HEK293T (cell line): ENCODE measurements at regions not wholly inside any gene's neighbourhood (a gene's known extent, or its start where the extent isn't known, plus 50 kb on each side); places are given as distances from the start of the nearest gene placed in this dataset.

Source experiments
- CTCF ChIA-PET: fragments of 350-600 bp; formaldehyde crosslinking; extraction: SDS; loops from one replicate; lab custom pipeline; 2021; ENCODE audit warnings: antibody characterized with exemption, inconsistent platforms; lab: Yijun Ruan, JAX
- POLR2A ChIA-PET: fragments of 350-600 bp; formaldehyde crosslinking; extraction: SDS; loops from one replicate; lab custom pipeline; 2020; ENCODE audit warnings: antibody characterized with exemption, inconsistent platforms; lab: Yijun Ruan, JAX
- DNase-seq: peaks from one replicate; pipeline ENCODE4 v3.0.0; 2012; ENCODE audit warnings: mixed read lengths; ENCODE audit errors: extremely low spot score
- ARNT ChIP-seq: fragments of 450-650 bp; IDR thresholded peaks from 2 replicates; pipeline ENCODE4 v1.6.1; 2017; ENCODE audit warnings: mild to moderate bottlenecking
- BHLHE40 ChIP-seq: fragments of 450-650 bp; IDR thresholded peaks from 2 replicates; pipeline ENCODE4 v1.6.1; 2016; ENCODE audit warnings: mild to moderate bottlenecking, moderate library complexity, borderline replicate concordance
- CTBP1 ChIP-seq: fragments of 450-650 bp; IDR thresholded peaks from 2 replicates; pipeline ENCODE4 v1.6.1; 2016; ENCODE audit warnings: borderline replicate concordance
- ELF4 ChIP-seq: fragments of 450-650 bp; IDR thresholded peaks from 2 replicates; pipeline ENCODE4 v1.6.1; 2017; ENCODE audit warnings: antibody characterized with exemption
- FOXA1 ChIP-seq: fragments of 450-650 bp; IDR thresholded peaks from 2 replicates; pipeline ENCODE4 v1.6.1; 2016; ENCODE audit warnings: mild to moderate bottlenecking
- FOXK2 ChIP-seq: fragments of 450-650 bp; IDR thresholded peaks from 2 replicates; pipeline ENCODE4 v1.6.1; 2016; ENCODE audit warnings: mild to moderate bottlenecking
- FOXM1 ChIP-seq: fragments of 450-650 bp; IDR thresholded peaks from 2 replicates; pipeline ENCODE4 v1.6.1; 2017; ENCODE audit warnings: mild to moderate bottlenecking, borderline replicate concordance
- HDGF ChIP-seq: fragments of 450-650 bp; IDR thresholded peaks from 2 replicates; pipeline ENCODE4 v1.6.1; 2017; ENCODE audit warnings: antibody characterized with exemption, borderline replicate concordance
- L3MBTL2 ChIP-seq: fragments of 450-650 bp; conservative IDR thresholded peaks from 2 replicates; pipeline ENCODE4 v1.6.1; 2016; ENCODE audit warnings: mild to moderate bottlenecking
- LEF1 ChIP-seq: fragments of 450-650 bp; IDR thresholded peaks from 2 replicates; pipeline ENCODE4 v1.6.1; 2017; ENCODE audit warnings: mild to moderate bottlenecking, borderline replicate concordance
- NFRKB ChIP-seq: fragments of 450-650 bp; IDR thresholded peaks from 2 replicates; pipeline ENCODE4 v1.6.1; 2016; ENCODE audit warnings: mild to moderate bottlenecking, moderate library complexity
- SP1 ChIP-seq: fragments of 450-650 bp; IDR thresholded peaks from 2 replicates; pipeline ENCODE4 v1.6.1; 2017
- SUZ12 ChIP-seq: fragments of 450-650 bp; IDR thresholded peaks from 2 replicates; pipeline ENCODE4 v1.6.1; 2016; ENCODE audit warnings: mild to moderate bottlenecking
- TARDBP ChIP-seq: fragments of 450-650 bp; IDR thresholded peaks from 2 replicates; pipeline ENCODE4 v1.6.1; 2016
- ZNF384 ChIP-seq: fragments of 450-650 bp; IDR thresholded peaks from 2 replicates; pipeline ENCODE4 v1.6.1; 2016
- TF ChIP-seq, protein P1 (sequence below): fragments of 450-650 bp; IDR thresholded peaks from 2 replicates; pipeline ENCODE4 v1.6.1; 2016

GRCh38 chr5:90184764-90185163 is 224.8 kb downstream of the CETN3 start:
- ChIA-PET CTCF (no interaction called here), POLR2A (no interaction called here)
- TF ChIP-seq, protein P1, sequence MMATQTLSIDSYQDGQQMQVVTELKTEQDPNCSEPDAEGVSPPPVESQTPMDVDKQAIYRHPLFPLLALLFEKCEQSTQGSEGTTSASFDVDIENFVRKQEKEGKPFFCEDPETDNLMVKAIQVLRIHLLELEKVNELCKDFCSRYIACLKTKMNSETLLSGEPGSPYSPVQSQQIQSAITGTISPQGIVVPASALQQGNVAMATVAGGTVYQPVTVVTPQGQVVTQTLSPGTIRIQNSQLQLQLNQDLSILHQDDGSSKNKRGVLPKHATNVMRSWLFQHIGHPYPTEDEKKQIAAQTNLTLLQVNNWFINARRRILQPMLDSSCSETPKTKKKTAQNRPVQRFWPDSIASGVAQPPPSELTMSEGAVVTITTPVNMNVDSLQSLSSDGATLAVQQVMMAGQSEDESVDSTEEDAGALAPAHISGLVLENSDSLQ, result no peak
- no peak for TF ChIP-seq ARNT
- TF ChIP-seq NFRKB, result no peak
- TF ChIP-seq LEF1, result no peak
- TF ChIP-seq TARDBP, result no peak
- no peak for TF ChIP-seq FOXA1
- TF ChIP-seq FOXM1, result no peak
- TF ChIP-seq ELF4, result no peak
- TF ChIP-seq SUZ12, result no peak
- no peak for TF ChIP-seq FOXK2
- no peak for TF ChIP-seq BHLHE40
- no peak for TF ChIP-seq SP1
- TF ChIP-seq HDGF, result no peak
- no peak for TF ChIP-seq L3MBTL2
- no peak for TF ChIP-seq ZNF384
- TF ChIP-seq CTBP1, result no peak
- DNase-seq, result no peak

DNA sequence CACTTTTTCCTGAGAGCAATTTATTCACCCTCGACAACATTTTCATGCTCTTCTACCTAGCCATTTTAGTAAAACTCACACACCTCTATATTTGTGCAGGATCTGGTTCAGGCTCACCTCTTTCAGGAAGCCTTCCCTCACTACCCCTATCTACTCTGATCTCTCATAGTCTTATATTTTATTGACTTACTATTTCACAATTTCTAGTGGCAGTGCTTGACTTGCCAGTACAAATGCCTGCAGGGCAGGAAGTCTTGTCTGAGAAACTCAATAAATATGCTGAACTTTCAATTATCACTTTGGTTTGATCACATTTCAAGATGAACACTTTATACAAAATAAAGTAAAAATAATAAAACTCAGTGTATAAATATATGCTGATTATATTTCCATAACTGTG is 226.8 kb downstream of the CETN3 start:
- ChIA-PET POLR2A (no interaction called here), CTCF (interaction anchor here (0.6 to 1.0 kb wide), 2 partner anchors 9 to 24 kb away, joined by 3 to 4 read pairs; no protein-coding TSS in a partner anchor)
- TF ChIP-seq SUZ12 (no peak), LEF1 (no peak), BHLHE40 (no peak), FOXM1 (no peak), CTBP1 (no peak), L3MBTL2 (no peak), ARNT (no peak), ZNF384 (no peak), TARDBP (no peak), SP1 (no peak), FOXK2 (no peak), HDGF (no peak), ELF4 (no peak), NFRKB (no peak), FOXA1 (no peak)
- TF ChIP-seq, protein P1, result no peak
- no peak for DNase-seq

DNA sequence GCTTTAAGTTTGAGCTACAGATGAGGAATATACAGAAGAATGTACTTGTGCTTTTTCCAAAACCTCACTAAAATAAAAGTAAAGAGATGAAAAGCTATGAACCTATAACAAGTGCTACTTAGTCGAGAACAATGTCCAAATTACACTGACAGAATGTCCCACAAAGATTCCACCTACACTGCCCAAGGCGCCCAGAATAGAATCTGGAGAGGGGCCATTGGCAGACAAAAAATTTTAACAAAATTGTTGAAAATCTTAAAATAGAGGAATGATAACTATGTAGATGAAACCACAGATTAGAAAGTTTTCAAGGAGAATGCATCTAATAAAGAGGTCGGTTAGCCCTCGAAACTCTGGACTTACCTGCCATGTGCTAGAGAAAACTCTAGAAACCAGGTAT is 235.3 kb downstream of the CETN3 start:
- no peak for DNase-seq
- ChIA-PET CTCF (no interaction called here), POLR2A (no interaction called here)
- no peak for TF ChIP-seq SP1
- TF ChIP-seq L3MBTL2, result no peak
- TF ChIP-seq FOXM1, result no peak
- TF ChIP-seq NFRKB, result no peak
- no peak for TF ChIP-seq CTBP1
- TF ChIP-seq LEF1, result no peak
- no peak for TF ChIP-seq ARNT
- no peak for TF ChIP-seq FOXA1
- TF ChIP-seq, protein P1, result no peak
- no peak for TF ChIP-seq TARDBP
- TF ChIP-seq BHLHE40, result no peak
- TF ChIP-seq ELF4, result no peak
- TF ChIP-seq HDGF, result no peak
- TF ChIP-seq ZNF384, result no peak
- TF ChIP-seq FOXK2, result no peak
- no peak for TF ChIP-seq SUZ12

- DNase-seq, result no peak
- ChIA-PET POLR2A (no interaction called here), CTCF (interaction anchor here (1.0 kb wide), 1 partner anchor 9 kb away, joined by 3 read pairs; no protein-coding TSS in a partner anchor)
- TF ChIP-seq NFRKB (no peak), LEF1 (no peak), ZNF384 (no peak), SUZ12 (no peak), ELF4 (no peak), SP1 (no peak), HDGF (no peak), FOXM1 (no peak), FOXA1 (no peak)
These were observed 236.1 kb downstream of the CETN3 start for GRCh38 chr5:90173299-90174030.

DNA sequence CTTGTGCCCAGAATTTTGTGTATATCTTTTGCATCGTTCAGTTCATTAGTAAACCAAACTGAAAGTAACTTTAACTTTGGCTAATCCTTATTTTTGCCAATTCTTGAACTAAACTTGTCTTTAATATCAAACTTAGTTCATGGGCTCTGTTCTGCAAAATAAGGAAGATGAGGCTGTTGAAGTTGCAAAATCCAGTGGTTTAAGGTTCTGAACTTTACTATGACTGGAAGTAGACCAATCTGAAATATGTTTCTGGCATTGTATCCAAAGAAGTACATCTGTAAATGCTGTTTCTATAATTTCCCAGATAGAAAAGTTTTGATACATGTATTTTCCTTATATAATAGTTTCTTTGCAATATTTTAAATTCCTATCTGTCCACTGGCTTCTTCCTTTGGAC is 238.1 kb downstream of the CETN3 start:
- TF ChIP-seq ARNT (no peak), L3MBTL2 (no peak)
- POLR2A ChIA-PET, result no interaction called here
- CTCF ChIA-PET, result no interaction called here
- DNase-seq, result no peak

DNA sequence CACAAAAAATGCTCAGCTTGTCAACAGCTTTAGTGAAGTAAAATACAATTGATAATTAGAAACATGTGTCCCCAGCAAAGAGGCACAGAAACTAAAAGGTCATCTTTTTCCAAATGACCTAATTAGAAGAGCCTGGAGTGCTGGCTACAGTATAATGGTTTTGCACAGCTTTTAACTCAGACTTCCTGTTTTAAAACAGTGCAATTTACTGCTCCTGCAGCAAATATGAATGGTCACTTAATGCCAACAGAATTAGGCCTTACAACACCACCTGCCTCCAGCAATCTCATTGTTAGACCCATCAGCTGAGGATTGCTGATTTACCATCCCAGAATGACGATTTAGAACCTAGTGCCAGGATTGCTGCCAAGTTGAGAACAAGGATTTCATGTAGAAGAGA is 239.3 kb downstream of the CETN3 start:
- TF ChIP-seq HDGF (no peak), FOXA1 (no peak), L3MBTL2 (no peak), FOXM1 (no peak), FOXK2 (no peak), CTBP1 (no peak), SUZ12 (no peak), TARDBP (no peak), NFRKB (no peak), LEF1 (no peak), SP1 (no peak), ZNF384 (no peak), BHLHE40 (no peak), ARNT (no peak), ELF4 (no peak)
- TF ChIP-seq, protein P1, result no peak
- no peak for DNase-seq
- POLR2A ChIA-PET, result no interaction called here
- CTCF ChIA-PET, result no interaction called here
